UCSD-AML1 (cell line): ENCODE measurements at regions not wholly inside any gene's neighbourhood (a gene's known extent, or its start where the extent isn't known, plus 50 kb on each side); places are given as distances from the start of the nearest gene placed in this dataset.

Experiments
- DNase-seq: peaks from one replicate; lab custom pipeline; 2025; ENCODE audit not compliant: unreplicated experiment; lab: John Stamatoyannopoulos, UW

- no peak for DNase-seq
Observed at GRCh38 chr12:97912943-97913342, 450.3 kb downstream of the RMST start.

GRCh38 chr12:97921979-97922722 lies 459.5 kb downstream of the RMST start:
- DNase-seq = no peak

GRCh38 chr12:97923546-97923945 lies 460.9 kb downstream of the RMST start:
- no peak for DNase-seq

GRCh38 chr12:97924122-97924521 lies 461.5 kb downstream of the RMST start:
- no peak for DNase-seq

GRCh38 chr12:97927977-97928376 lies 465.4 kb downstream of the RMST start:
- no peak for DNase-seq

- no peak for DNase-seq
Observed at GRCh38 chr12:97936165-97936564, 473.6 kb downstream of the RMST start.

DNA sequence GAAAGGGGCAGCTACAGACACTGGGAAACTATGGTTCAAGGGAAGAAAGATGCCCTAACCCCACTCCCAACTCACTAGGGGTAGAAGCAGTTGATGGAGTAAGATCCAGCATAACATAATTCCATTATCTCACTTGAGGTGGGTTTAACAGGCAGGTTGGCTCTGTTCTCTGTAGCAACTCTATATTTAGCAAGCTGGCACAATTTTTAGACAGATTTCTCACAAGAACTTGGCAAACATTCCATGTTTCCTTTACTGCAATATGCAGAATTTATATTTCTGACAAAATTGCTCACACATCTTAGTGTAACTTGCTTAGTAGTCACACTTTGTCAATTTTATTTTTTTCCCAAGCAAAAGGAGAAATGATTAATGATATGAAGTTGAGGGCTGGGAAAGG lies 475.4 kb downstream of the RMST start:
- no peak for DNase-seq

- no peak for DNase-seq
Observed at GRCh38 chr12:97939156-97939555, 476.6 kb downstream of the RMST start.

- DNase-seq = no peak
Observed at GRCh38 chr12:97940105-97940504, 477.5 kb downstream of the RMST start.

GRCh38 chr12:97940629-97941028 lies 478.0 kb downstream of the RMST start:
- DNase-seq = no peak

DNA sequence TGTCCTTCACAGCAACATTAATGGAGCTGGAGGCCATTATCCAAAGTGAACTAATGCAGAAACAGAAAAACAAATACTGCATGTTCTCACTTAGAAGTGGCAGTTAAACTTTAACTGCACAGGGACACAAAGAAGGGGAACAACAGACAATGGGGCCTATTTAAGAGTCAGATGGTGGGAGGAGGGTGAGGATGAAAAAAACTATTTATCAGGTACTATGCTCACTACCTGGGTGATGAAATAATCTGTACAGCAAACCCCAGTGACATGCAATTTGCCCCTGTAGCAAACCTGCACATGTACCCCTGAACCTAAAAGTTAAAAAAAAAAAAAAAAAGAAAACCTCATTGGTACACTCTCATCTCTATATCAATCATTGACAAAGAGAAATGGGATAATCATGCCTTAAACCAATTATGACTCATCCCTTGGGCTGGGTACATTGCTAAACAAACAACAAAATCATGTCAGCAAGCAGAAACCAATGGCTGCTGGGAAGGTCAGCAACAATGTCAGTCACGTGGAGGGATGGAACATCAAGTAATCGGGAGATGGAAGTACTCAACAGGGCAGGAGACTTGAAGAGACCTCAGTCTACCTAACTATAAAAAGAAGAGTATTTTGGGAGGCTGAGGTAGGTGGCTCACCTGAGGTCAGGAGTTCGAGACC lies 479.2 kb downstream of the RMST start:
- DNase-seq = no peak

GRCh38 chr12:97943359-97943758 lies 480.8 kb downstream of the RMST start:
- DNase-seq = no peak

- DNase-seq = no peak
Observed at GRCh38 chr12:97944576-97944975, 482.0 kb downstream of the RMST start.

GRCh38 chr12:97946701-97947100 lies 484.1 kb downstream of the RMST start:
- DNase-seq = no peak

GRCh38 chr12:97948591-97948990 lies 486.0 kb downstream of the RMST start:
- no peak for DNase-seq

- DNase-seq = no peak
Observed at GRCh38 chr12:97951239-97951638, 488.6 kb downstream of the RMST start.

DNA sequence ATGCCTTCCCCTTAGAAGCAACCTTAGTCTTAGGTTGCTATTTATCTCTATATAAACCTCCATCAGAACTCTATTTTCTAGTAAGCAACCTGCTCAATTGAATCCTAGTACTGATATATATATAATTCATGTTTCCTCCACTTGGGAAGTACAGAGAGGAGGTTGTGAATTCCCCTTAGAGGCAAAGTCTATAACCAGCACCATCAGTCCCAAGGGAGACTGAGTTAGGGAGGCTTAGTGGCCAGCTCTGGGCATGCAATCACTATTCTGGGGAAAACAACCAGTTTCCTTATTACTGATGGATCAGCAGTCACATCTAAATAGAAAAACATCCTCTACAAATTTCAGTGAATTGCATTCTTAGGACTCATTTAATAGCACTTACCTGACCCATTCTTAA lies 489.1 kb downstream of the RMST start:
- DNase-seq = no peak

GRCh38 chr12:97957109-97957508 lies 494.5 kb downstream of the RMST start:
- DNase-seq = no peak

GRCh38 chr12:97960225-97960624 lies 497.6 kb downstream of the RMST start:
- DNase-seq = no peak

GRCh38 chr12:97960741-97961608 lies 498.4 kb downstream of the RMST start:
- DNase-seq = no peak

- no peak for DNase-seq
Observed at GRCh38 chr12:97967831-97968230, 505.2 kb downstream of the RMST start.
